OCI-M2 (cell line): ENCODE measurements at regions not wholly inside any gene's neighbourhood (a gene's known extent, or its start where the extent isn't known, plus 50 kb on each side); places are given as distances from the start of the nearest gene placed in this dataset.

Experiments used
- DNase-seq: peaks from one replicate; lab custom pipeline; 2025; ENCODE audit not compliant: unreplicated experiment; lab: John Stamatoyannopoulos, UW

- DNase-seq = no peak
Observed at GRCh38 chr3:72496051-72496670, 352.1 kb downstream of the SHQ1 start.

GRCh38 chr3:72494626-72495025 is 353.6 kb downstream of the SHQ1 start:
- no peak for DNase-seq

GRCh38 chr3:72494130-72494529 is 354.1 kb downstream of the SHQ1 start:
- no peak for DNase-seq

- no peak for DNase-seq
Observed at GRCh38 chr3:72492240-72492639, 356.0 kb downstream of the SHQ1 start.

- DNase-seq = no peak
Observed at GRCh38 chr3:72490688-72491435, 357.4 kb downstream of the SHQ1 start.

GRCh38 chr3:72489901-72490300 is 358.3 kb downstream of the SHQ1 start:
- no peak for DNase-seq

GRCh38 chr3:72488738-72489035 is 359.6 kb downstream of the SHQ1 start:
- no peak for DNase-seq

GRCh38 chr3:72487946-72488737 is 360.1 kb downstream of the SHQ1 start:
- no peak for DNase-seq

GRCh38 chr3:72487078-72487765 is 361.0 kb downstream of the SHQ1 start:
- DNase-seq = no peak

GRCh38 chr3:72485641-72486040 is 362.6 kb downstream of the SHQ1 start:
- DNase-seq = no peak

- no peak for DNase-seq
Observed at GRCh38 chr3:72483554-72484104, 364.6 kb downstream of the SHQ1 start.

GRCh38 chr3:72482589-72483321 is 365.5 kb downstream of the SHQ1 start:
- DNase-seq = no peak

GRCh38 chr3:72481542-72481941 is 366.7 kb downstream of the SHQ1 start:
- no peak for DNase-seq

GRCh38 chr3:72480366-72480765 is 367.9 kb downstream of the SHQ1 start:
- no peak for DNase-seq

- no peak for DNase-seq
Observed at GRCh38 chr3:72479651-72480215, 368.5 kb downstream of the SHQ1 start.

- DNase-seq = no peak
Observed at GRCh38 chr3:72476139-72476483, 372.1 kb downstream of the SHQ1 start.

GRCh38 chr3:72475258-72476138 is 372.7 kb downstream of the SHQ1 start:
- no peak for DNase-seq

GRCh38 chr3:72474775-72475174 is 373.5 kb downstream of the SHQ1 start:
- DNase-seq = no peak

- DNase-seq = no peak
Observed at GRCh38 chr3:72473156-72473555, 375.1 kb downstream of the SHQ1 start.
